HG03521 (cell line): ENCODE measurements at regions not wholly inside any gene's neighbourhood (a gene's known extent, or its start where the extent isn't known, plus 50 kb on each side); places are given as distances from the start of the nearest gene placed in this dataset.

Source experiments
- ATAC-seq: cut with Tn5 transposase; IDR thresholded peaks from one replicate; pipeline ENCODE4 v1.9.1; 2021; ENCODE audit warnings: mild to moderate bottlenecking, moderate library complexity; ENCODE audit not compliant: unreplicated experiment

- no peak for ATAC-seq
Observed at GRCh38 chr4:54359919-54360650, 131.0 kb downstream of the PDGFRA start.

GRCh38 chr4:54363037-54363436 lies 133.9 kb downstream of the PDGFRA start:
- no peak for ATAC-seq

- no peak for ATAC-seq
Observed at GRCh38 chr4:54365691-54366090, 136.6 kb downstream of the PDGFRA start.

GRCh38 chr4:54367059-54367458 lies 138.0 kb downstream of the PDGFRA start:
- no peak for ATAC-seq

- no peak for ATAC-seq
Observed at GRCh38 chr4:54368281-54369265, 139.5 kb downstream of the PDGFRA start.

- ATAC-seq, result no peak
Observed at GRCh38 chr4:54371173-54371572, 142.1 kb downstream of the PDGFRA start.

GRCh38 chr4:54372951-54373350 lies 143.9 kb downstream of the PDGFRA start:
- ATAC-seq, result no peak

- ATAC-seq, result no peak
Observed at GRCh38 chr4:54373718-54374210, 144.7 kb downstream of the PDGFRA start.

GRCh38 chr4:54378461-54378860 lies 149.4 kb downstream of the PDGFRA start:
- ATAC-seq, result no peak

GRCh38 chr4:54384152-54384551 lies 155.1 kb downstream of the PDGFRA start:
- no peak for ATAC-seq

- no peak for ATAC-seq
Observed at GRCh38 chr4:54384563-54384962, 155.5 kb downstream of the PDGFRA start.

GRCh38 chr4:54386042-54386669 lies 157.1 kb downstream of the PDGFRA start:
- no peak for ATAC-seq

GRCh38 chr4:54386693-54387092 lies 157.6 kb downstream of the PDGFRA start:
- no peak for ATAC-seq

GRCh38 chr4:54390670-54391069 lies 161.6 kb downstream of the PDGFRA start:
- ATAC-seq, result no peak

GRCh38 chr4:54391104-54391503 lies 162.0 kb downstream of the PDGFRA start:
- ATAC-seq, result no peak

GRCh38 chr4:54392479-54392878 lies 163.4 kb downstream of the PDGFRA start:
- no peak for ATAC-seq

GRCh38 chr4:54393243-54393642 lies 164.2 kb downstream of the PDGFRA start:
- ATAC-seq, result no peak

- no peak for ATAC-seq
Observed at GRCh38 chr4:54395013-54395527, 166.0 kb downstream of the PDGFRA start.

GRCh38 chr4:54400188-54400587 lies 171.1 kb downstream of the PDGFRA start:
- ATAC-seq, result no peak

- ATAC-seq, result no peak
Observed at GRCh38 chr4:54400802-54401201, 171.7 kb downstream of the PDGFRA start.

- ATAC-seq, result no peak
Observed at GRCh38 chr4:54402880-54403480, 173.9 kb downstream of the PDGFRA start.
